GM19043 (cell line): ENCODE measurements at regions not wholly inside any gene's neighbourhood (a gene's known extent, or its start where the extent isn't known, plus 50 kb on each side); places are given as distances from the start of the nearest gene placed in this dataset.
"Not testable (repeated sequence)": the region's sequence is repeated elsewhere in the genome, so short reads cannot be mapped to it uniquely, and the experiment has no call there.

Source experiments
- ATAC-seq: cut with Tn5 transposase; IDR thresholded peaks from one replicate; pipeline ENCODE4 v1.9.1; 2021; ENCODE audit warnings: low read depth; ENCODE audit not compliant: unreplicated experiment

- ATAC-seq: no peak
These were observed 310.6 kb downstream of the ACTR3B start for GRCh38 chr7:153070141-153070540.

- ATAC-seq: no peak
These were observed 313.3 kb downstream of the ACTR3B start for GRCh38 chr7:153072806-153073205.

- not testable (repeated sequence) for ATAC-seq
These were observed 316.7 kb downstream of the ACTR3B start for GRCh38 chr7:153076289-153076688.

- no peak for ATAC-seq
These were observed 321.9 kb downstream of the ACTR3B start for GRCh38 chr7:153081496-153081895.

- no peak for ATAC-seq
These were observed 324.7 kb downstream of the ACTR3B start for GRCh38 chr7:153084278-153084677.

- ATAC-seq: no peak
These were observed 327.9 kb downstream of the ACTR3B start for GRCh38 chr7:153087498-153087897.

- ATAC-seq: no peak
These were observed 329.0 kb downstream of the ACTR3B start for GRCh38 chr7:153088601-153089000.

- ATAC-seq: no peak
These were observed 330.7 kb downstream of the ACTR3B start for GRCh38 chr7:153090209-153090608.

- ATAC-seq: no peak
These were observed 331.2 kb downstream of the ACTR3B start for GRCh38 chr7:153090764-153091163.

- no peak for ATAC-seq
These were observed 331.9 kb downstream of the ACTR3B start for GRCh38 chr7:153091477-153091876.

GRCh38 chr7:153097511-153098201, 338.1 kb downstream of the ACTR3B start:
- no peak for ATAC-seq

- ATAC-seq: no peak
These were observed 339.7 kb downstream of the ACTR3B start for GRCh38 chr7:153099235-153099634.

GRCh38 chr7:153100691-153101237, 341.2 kb downstream of the ACTR3B start:
- ATAC-seq: no peak

- ATAC-seq: no peak
These were observed 343.6 kb downstream of the ACTR3B start for GRCh38 chr7:153103202-153103601.

GRCh38 chr7:153107826-153108225, 348.3 kb downstream of the ACTR3B start:
- no peak for ATAC-seq

- no peak for ATAC-seq
These were observed 350.0 kb downstream of the ACTR3B start for GRCh38 chr7:153109566-153109965.

- no peak for ATAC-seq
These were observed 351.1 kb downstream of the ACTR3B start for GRCh38 chr7:153110606-153111005.

GRCh38 chr7:153122255-153122654, 362.7 kb downstream of the ACTR3B start:
- ATAC-seq: not testable (repeated sequence)

- no peak for ATAC-seq
These were observed 370.5 kb downstream of the ACTR3B start for GRCh38 chr7:153130052-153130451.

- no peak for ATAC-seq
These were observed 392.2 kb downstream of the ACTR3B start for GRCh38 chr7:153151766-153152165.

- no peak for ATAC-seq
These were observed 393.4 kb downstream of the ACTR3B start for GRCh38 chr7:153152801-153153422.

- no peak for ATAC-seq
These were observed 398.6 kb downstream of the ACTR3B start for GRCh38 chr7:153158149-153158548.
